ENCODE measurements at regions not wholly inside any gene's neighbourhood (a gene's known extent, or its start where the extent isn't known, plus 50 kb on each side); places are given as distances from the start of the nearest gene placed in this dataset.

DNA sequence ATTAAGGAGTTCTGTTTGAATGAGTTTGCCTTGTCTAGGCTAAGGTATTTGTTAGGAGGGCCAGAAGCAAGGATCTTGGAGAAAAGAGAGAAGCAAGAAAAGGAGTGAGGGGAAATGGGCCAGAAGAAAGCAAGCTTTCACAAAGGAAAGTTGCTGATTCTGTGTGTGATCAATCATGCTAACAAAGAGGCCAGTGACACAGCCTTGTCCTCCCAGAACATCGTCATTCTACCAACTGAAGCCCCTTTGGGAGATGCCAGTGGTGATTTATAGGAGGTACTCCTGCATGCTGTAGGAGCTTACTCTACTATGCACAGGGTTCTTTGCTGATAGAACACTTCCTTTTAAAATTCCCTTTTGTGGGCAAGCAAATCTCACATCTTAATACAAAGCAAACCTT, 449.2 kb upstream of the SPRED2 start:
- DNase-seq, result no peak

DNA sequence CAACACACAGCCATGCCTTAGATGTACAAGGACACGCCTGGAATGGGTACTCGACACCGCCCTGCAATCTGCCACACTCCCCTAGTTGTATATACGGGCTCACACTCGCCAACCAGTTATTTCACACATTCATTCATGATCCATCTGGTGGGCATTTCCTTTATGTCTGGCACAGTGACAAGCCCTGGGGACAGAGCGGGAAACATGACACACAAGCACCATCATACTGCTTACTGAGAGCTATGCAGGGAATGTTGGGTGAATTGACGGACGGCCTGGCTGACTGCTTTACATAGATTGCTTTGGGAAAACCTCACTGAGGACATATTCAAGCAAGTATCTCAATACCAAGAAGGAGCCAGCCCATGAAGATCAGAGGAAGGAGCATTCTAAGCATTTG, 448.0 kb upstream of the SPRED2 start:
- DNase-seq, result no peak

DNA sequence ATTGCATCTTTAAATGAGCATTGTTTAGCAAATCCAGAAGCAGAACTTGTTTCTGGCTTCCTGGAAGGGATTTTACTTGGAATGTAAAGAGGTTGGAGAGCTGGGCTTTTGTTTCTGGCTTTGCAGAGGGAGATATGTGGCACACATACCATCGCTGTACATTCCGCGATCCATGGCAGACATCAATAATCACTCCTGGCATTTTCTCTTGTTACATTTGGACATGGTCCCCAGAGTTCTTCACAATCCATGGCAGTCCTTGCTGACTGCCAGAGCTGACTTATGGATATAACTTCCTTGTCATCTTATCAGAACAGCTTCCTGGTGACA, 445.6 kb upstream of the SPRED2 start:
- DNase-seq, result no peak

DNA sequence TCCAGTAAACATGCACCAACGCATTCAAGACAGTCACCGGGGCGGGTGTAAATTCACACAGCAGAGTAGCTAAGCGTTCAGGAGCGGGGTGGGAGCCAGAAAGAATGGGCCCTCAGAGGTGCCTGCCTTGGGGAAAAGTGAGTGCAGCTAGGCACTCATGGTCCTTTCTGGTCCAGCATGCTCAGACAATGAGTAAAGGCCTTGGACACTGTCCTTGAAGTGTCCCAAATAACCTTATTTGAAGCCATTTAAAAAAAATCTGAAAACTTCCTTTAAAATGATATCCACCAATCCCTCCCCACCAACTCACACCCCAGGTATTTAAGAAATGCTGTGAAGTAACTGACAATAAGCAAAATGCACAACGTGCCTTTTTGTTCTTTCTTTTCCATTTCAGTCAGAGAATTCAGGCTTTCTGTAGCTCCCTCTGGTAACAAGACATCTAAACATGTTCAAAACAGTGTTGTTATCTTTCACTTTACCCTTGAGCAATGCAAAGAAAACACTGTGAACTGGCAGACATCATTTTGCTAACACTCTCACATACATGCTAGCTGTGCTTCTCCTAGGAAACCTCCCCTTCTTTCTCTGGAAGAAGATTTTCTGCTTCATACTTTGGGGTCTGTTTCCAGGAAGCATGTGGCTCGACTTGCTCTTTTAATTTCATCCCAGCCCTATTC, 445.1 kb upstream of the SPRED2 start:
- no peak for DNase-seq

DNA sequence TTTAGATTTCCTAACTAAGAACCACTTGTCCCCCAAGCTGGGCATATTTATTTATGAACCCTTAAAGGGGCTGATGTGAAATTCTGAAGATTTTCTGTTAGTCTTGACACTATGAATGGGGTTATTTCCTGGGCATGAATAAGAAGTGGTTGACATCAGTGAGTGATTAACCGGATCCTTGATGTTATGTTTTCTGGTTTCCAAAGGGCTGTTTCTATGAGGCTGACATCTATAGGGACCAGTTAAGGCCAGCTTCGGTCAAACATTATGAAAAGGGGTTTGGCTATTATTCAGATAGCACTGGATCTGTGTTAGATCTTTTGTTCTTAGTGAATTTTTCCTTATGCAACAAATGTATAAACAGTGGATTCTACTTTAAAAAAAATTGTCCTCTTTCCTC, 443.7 kb upstream of the SPRED2 start:
- no peak for DNase-seq

DNA sequence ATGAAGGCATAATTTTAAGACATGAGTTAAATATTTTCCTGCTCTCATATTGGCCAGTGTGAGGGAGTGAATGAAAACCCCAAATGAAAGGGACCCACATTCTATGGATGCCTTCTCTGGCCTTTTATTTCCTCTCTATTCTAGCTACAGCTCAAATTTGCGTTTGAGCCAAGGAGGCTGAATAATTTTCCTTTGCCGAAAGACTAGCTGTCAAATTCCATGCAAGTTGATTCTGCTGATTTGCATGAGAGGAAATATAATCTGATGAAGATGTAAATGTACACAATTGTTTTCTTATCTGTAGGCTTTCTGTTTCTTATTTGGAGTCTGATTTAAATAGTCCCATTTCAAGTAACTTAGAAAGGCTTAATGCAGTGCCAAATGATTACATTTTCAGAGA, 438.4 kb upstream of the SPRED2 start:
- no peak for DNase-seq

DNA sequence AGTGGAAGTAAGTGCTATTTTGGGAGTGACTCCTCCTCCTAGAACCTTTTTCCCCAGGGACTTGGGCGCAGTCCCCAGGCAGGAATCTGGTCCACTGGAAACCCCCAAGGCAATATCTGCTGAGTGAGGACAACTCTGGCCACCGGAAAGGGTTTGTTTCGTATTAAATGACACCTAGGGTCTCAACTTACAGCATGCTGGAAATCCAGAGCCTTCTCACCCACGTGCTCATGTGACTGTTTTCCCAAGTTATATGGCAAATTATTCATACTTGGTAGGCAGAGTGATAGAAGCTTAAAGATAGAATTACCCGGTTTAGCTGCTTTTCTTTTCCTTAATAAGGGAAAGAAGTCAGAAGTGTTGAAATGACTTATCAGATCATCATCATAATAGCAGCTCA, 436.9 kb upstream of the SPRED2 start:
- DNase-seq, result no peak

DNA sequence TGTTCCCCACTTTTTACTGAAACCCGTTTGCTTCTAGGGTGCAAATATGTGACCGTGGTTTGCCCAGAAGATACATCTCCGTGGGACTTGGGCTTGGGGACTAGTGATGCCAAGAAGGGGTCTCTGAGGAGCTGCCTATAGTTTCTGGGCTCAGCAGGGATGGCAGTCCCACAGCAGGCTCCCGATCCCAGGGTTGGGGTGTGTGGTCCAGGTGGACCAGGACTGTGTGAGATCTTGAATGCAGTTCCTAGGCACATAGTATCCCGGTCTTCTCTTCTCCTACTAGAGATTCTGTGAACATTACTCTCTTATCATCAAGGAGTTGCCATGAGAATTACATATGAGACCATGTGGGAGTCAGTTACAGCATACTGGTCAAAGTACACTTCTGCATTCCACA, 435.8 kb upstream of the SPRED2 start:
- no peak for DNase-seq

DNA sequence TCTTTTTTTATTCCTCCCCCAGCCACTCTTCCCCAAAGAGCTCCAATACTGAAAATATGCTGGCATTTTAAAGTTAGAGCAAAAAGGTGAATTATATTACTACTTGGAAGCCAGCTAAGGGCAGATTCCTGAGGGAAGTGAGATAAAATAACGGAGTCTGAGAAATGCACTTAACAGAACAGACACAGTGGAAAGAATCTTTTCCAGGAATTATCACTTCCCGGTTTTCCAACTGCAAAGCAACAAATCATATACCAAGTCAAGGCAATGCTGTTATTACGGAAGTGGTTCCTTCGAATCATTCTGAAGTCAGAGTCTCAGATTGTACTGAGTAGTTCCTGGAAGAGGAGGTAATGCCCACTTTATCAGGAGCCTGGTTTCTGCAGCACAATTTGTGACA, 435.0 kb upstream of the SPRED2 start:
- DNase-seq, result no peak

DNA sequence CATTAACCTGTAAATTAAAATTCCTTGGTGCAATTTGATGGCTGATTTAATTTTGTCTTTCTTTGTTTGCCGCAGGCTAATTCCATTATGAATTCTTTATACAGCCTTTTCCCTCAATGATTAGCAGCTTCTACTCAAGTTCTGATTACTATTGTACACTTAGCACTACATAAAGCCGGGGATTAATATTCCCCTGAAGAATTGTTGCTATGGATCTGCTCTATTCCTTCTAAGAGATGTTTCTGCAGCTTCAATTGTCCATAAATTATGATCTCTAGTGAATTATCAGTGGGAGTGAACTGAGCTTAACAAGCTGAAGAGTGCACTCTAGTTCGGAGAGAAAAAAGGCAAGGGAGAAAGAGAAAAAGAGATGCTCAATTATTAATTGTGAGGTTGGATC, 433.7 kb upstream of the SPRED2 start:
- no peak for DNase-seq

DNA sequence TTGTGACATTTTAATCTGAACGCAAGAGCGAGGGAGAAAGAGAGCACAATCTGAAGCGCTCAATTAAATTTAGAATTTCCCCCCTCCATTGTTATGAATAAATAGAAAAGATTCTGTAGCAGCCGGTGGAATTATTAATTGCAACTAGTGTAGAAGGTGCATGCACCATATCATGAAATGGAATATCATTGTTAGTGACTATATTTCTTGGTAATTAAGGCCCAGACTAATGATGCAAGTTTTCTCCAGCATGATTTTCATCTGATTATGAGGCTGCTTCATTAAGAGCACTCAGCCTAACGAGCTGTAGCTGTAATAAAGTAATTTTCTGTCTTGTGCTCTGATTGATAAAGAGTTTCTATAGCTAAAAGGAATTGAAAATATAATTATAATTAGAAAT, 432.2 kb upstream of the SPRED2 start:
- DNase-seq, result no peak

DNA sequence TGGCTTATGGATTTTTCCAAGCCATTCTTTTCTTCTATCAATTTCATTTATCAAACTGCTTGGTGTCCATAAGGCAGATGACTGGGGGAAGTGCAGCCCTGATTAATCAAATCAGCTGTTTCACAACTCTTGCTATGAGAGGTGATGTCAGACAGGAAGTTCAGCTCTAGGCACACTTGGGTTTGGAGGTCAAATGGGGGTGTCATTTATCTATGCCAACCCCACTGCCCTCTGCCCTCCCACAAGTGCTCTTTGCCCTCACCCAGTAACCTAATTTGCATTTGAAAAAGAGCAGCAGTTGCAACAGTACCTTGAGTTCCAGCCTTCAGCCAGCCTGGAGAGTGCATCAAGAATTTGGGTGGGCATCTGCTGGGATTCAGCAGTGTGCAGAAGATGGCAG, 431.3 kb upstream of the SPRED2 start:
- no peak for DNase-seq

DNA sequence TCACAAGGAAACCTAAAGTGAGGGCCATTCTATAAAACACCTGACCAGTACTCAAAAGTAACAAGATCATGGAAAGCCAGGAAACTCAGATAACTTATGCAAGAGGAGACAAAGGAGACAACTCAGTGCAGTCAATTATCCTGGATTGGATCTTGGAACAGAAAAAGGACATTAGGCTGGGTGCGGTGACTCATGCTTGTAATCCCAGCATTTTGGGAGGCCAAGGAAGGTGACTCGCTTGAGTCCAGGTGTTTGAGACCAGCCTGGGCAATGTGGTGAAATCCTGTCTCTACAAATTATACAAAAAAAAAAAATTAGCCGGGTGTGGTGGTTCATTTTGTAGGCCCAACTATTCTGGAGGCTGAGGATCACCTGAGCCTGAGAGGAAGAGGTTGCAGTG, 424.5 kb upstream of the SPRED2 start:
- DNase-seq, result no peak

DNA sequence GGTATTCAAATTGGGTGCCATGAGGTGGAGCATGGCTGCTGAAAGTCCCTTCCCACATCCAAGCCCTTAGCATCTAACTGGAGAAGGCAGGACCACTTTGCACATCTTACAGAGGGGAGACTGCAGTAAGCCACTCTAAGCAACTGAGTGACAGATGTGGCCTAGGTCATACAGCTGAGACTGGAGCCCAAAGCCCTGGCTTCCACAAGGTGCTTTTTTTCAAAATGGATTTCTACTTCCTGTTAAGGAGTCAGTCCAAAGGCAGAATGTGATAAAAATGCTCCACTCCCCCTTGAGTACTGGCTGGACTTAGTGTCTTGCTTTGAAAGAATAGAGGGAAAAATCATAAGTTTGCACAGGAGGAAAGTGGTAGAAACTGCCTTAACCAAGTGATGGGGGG, 424.0 kb upstream of the SPRED2 start:
- DNase-seq, result no peak

DNA sequence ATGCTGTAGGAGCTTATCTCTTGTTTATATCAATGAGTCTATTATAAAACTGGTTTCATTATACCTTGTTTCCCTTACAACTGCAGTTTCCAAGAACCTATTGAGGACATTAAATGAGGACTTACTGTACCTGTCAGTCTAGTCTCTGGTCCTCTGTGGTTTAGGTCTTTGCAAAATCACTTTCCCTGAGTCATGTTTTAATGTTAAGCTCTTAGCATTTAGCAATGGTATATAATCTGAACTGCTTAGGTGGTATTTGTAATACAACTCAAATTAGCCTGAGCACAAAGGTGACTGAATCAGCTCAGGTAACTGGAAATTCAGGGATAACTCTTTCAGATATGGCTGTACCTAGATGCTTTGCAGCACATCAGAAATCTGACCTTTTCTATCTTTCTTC, 418.3 kb upstream of the SPRED2 start:
- no peak for DNase-seq

DNA sequence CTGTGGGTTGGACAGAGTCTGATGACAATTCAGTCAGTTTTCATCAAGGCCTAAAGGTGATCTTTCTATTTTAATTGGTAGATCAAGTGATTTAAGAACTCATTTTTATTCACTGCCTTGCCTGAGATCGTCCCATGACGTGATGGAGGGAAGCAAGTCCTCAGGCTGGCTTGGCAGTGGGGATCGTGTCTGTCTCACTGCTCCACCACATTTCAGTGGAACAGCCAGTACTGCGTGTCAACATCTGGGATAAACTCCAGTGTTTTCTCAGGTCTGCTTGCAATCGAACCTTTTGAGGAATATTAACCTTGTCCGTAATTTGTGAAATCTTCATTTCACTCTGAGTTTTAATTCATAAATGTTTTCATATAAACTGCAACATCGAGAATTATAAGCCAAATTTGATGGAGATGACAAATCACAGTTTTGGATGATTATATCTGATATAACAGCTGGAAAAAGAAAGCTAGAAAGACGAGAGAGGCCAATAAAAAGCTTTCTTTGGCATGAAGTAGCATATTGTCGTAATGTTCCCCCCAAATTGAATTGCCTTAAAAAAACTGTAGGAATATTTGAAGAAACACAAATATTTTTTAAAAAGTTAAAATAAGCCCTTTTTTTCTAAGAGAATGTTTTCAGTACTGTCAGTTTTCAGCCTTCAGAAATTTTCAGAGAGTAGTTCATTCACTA, 414.7 kb upstream of the SPRED2 start:
- DNase-seq, result no peak

DNA sequence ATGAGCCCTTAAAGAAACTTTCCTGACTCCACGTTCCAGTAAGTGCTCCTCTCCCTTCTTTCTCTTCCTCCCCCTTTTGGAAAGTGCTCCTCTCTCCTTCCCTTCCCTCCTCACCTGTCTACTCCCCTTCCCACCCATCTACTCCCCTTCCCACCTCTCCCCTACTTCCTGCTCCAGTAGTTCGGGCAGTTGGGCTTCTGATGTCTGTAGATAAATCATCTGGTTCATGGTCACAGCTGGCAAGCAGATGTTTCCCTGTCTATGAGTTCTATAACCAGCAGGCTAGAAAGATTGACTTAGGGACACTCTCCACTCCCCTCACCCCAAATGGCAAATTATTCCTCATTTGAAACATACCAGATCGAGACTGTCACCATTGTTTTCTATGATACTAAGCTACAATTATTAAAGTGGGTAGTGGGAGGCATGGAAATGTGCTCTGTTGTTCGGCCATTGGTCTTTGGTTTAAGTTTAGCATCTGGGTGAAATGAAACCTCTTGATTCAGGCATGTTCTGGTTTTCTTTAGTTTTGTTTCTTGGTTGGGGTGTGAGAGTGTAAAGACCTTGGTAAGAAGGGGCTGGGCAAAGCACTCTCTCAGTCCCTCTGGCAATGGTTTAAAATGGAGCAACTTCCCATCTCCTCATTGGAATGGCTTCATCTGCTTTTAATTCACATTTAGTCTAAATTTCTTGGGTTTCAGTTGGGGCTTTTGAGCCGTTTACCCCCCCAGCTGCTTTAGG, 413.2 kb upstream of the SPRED2 start:
- no peak for DNase-seq

DNA sequence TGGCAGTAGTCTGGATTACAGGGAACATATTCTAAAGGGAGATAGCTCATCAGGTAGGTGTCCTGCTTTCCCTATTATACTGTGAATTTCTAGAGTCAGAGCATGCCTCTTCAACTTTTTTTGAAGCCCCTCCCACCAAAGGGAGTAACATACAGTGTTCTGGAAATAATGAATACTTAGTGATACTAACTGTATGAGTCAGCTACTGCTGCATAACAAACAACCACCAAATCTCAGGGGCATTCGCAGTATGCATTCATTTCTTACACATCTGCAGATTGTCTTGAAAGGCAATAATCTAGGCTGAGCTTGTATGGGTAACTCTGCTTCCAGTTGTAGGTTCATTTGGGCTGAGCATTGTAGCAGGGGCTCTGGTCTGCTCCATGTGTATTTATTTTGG, 409.7 kb upstream of the SPRED2 start:
- DNase-seq, result no peak

DNA sequence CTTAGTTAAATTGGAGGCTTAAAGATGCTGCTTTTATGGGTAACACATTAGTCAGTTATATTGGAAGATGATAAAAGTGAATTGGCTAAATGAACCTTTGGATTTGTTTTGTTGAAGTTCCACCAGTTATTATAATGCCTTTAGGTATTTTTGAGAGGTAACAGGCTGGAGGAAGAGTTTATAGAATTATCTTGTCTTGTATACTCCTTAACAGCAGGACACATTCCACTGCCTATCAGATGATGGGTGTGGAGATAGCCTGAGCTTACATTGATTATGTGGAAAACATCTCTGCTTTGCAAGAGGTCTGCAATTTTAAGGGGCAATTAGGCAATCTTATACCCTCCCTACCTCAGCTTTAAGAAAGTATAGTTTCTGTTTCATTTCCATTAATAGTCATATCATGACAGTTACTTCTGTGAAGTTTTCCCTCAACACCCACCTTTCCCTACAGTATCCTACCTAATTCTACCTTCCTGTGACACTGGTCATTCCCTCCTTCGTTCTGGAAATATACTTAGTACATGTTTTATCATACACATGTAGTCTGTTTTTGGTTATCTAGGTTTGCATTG, 403.7 kb upstream of the SPRED2 start:
- DNase-seq, result no peak

DNA sequence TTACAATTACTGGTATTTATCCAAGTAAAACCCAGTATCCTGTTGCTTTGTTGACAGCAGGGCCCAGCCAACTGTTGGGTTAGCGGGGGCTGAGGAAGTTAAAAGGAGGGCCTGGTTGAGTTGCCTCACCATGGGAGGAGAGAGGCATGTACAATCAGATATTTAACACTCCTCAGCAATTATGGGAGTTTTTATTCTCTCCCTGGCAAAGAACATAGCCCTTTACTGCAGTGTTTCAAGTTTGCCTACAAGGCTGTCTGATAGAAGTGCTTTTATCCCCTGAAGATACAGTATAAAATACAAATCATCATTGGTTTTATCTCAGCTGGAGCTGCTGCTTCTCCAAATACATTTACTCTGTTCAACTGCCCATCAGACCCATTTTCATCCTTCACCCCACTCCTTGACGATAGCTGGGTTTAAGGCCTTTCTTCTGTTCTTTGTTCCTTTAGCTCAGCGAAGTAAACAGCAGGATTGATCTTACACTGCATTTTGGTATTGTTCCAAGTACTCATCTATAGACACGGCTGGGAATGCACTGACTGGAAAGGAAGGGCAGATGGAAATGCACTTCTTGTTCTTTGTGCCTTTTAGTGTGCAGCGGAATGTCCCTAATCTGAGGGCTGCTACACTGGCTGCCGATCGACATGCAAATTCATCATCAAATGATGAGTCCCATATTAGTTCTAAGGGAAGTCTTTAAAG, 402.5 kb upstream of the SPRED2 start:
- DNase-seq, result no peak

DNA sequence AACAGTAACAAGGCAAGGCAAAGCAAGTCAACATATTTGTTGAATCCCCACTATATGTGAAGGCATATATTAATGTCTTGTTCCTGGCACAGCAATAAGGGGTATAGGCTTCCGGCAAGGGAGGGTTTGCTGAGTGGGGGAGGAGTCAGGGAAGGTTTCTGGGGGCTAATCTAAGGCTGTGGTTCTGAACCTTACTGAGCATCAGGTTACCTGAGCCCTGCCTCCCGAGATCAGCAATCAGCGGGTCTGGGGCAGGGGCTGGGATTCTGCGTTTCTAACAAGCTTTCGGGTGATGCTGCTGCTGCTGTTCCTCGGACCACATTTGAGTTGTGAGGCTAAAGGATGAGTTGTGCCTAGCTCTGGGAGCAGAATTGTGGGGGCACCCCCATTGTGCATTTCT, 401.7 kb upstream of the SPRED2 start:
- no peak for DNase-seq

DNA sequence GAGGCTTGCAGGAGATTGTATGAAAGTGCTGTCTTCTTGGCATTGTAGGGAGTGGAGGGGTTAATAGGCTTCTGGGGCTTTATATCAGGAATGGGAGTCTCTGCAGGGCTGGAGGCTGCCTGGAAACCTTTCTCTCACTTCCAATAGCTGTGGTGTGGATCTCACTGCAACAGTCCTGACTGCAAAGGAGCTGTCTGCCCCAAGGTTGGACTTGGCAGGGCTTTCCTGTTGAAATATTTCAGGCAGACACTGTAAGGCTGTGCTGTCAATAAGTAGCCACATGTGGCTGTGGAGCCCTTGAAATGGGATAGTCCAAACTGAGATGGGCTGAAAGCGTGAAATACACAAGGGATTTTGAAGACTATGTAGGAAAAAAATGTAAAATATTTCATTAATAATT, 399.1 kb upstream of the SPRED2 start:
- DNase-seq, result no peak

DNA sequence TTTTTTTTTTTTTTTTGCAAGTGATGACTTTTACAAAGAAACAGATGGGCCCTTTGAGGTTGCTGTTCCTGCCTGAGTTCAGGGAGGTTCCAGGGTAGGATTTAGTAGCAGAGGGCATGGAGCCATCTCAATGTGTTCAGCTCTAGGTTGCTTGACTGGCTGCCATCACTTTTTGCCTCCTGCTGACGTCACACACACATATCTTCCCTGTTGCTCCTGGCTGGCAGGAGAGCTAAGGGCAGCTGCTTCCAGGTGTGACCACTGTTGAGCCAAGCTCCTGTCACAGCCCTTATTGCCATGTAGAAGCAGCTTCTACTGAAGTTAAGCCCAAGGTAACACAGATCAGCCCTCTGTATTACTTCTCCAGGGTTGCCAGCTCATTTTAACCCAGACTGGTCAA, 394.2 kb upstream of the SPRED2 start:
- no peak for DNase-seq

DNA sequence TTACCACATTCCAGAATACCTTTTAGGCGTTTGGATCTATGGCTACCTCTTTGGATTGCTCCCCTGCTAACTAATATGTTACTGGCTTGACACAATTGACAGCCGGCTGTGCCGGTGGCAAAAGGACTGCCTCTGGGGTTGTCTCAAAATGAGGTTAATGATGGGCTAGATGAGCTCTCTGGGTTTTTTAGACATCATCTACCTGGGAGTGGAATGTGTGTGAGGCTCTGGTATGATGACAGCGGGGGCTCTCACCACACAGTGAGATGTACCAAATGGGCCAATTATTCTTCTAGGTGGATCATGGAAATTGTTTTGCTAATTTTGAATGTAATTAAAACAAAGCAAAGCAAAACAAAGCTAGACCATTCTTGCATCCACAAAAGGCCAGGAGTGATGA, 391.1 kb upstream of the SPRED2 start:
- DNase-seq, result no peak

All from activated CD8-positive, alpha-beta memory T cell treated with anti-CD3 and anti-CD28 coated beads, Interleukin-2, amount 50 U/mL, for 48 hours (primary cell).